ENCODE measurements at regions not wholly inside any gene's neighbourhood (a gene's known extent, or its start where the extent isn't known, plus 50 kb on each side); places are given as distances from the start of the nearest gene placed in this dataset.

GRCh38 chrX:28205126-28205525 lies 223.9 kb upstream of the DCAF8L1 start:
- no peak for FAIRE-seq
- in situ Hi-C loops (cut with MboI) = no loop called here
- intact Hi-C loops (cut with micrococcal nuclease; ENCODE audit: unreplicated experiment) = no loop called here
- DNase-seq (ENCODE audit: low read depth, low spot score) = no peak
- Histone ChIP-seq H3K79me2 (ENCODE audit: control insufficient read depth, insufficient read depth, low read length) (no peaks in the 10 kb centered on the region), H3K4me3 (no peak overlapping the region), H3K9me3 (replicated peaks; ENCODE audit: control insufficient read depth, insufficient read depth, low read length) (no peaks in the 10 kb centered on the region), H3K4me2 (ENCODE audit: control insufficient read depth, insufficient read depth) (no peak overlapping the region), H3K27me3 (replicated peaks in 1 of 2; ENCODE audit: control insufficient read depth in 2 of 2, insufficient read depth in 2 of 2, low read length in 1 of 2) (no peaks in the 10 kb centered on the region), H3K9ac (ENCODE audit: control insufficient read depth, insufficient read depth, low read length) (no peak overlapping the region), H3K36me3 (ENCODE audit: control insufficient read depth in 2 of 2, insufficient read depth in 2 of 2, low read length in 1 of 2) (no peaks in the 10 kb centered on the region), H3K4me1 (ENCODE audit: control insufficient read depth, insufficient read depth, low read length) (no peaks in the 10 kb centered on the region), H4K20me1 (ENCODE audit: control insufficient read depth, insufficient read depth) (no peaks in the 10 kb centered on the region), H2AFZ (ENCODE audit: control insufficient read depth, low read depth, low read length) (no peak overlapping the region), H3K27ac (ENCODE audit: control insufficient read depth, insufficient read depth) (no peak overlapping the region)
- ChIA-PET POLR2A (no interaction called here), CTCF (no interaction called here), SMC1A (ENCODE audit: uncharacterized antibody, unreplicated experiment) (no interaction called here), RAD21 (ENCODE audit: unreplicated experiment) (no interaction called here)
- no peak for ATAC-seq
- TF ChIP-seq MTA2 (IDR thresholded peaks at IDR 0.05; ENCODE audit: low read depth) (no peak), TCF12 (IDR thresholded peaks at IDR 0.05; ENCODE audit: low read depth, low read length) (no peak), NR2F1 (conservative IDR thresholded peaks at IDR 0.05) (no peak), MTA3 (IDR thresholded peaks at IDR 0.05; ENCODE audit: borderline replicate concordance, low read length) (no peak), JUND (IDR thresholded peaks at IDR 0.05; ENCODE audit: low read depth, low read length) (no peak), DPF2 (IDR thresholded peaks at IDR 0.05) (no peak), RAD51 (IDR thresholded peaks at IDR 0.05) (no peak), RAD21 (IDR thresholded peaks at IDR 0.05; ENCODE audit: insufficient read depth, low read depth, low read length) (no peak), HDAC6 (IDR thresholded peaks at IDR 0.05; ENCODE audit: unreplicated experiment) (no peak), BCLAF1 (IDR thresholded peaks at IDR 0.05) (no peak), E4F1 (IDR thresholded peaks at IDR 0.05; ENCODE audit: borderline replicate concordance, partially characterized antibody) (no peak), SMC3 (IDR thresholded peaks at IDR 0.05; ENCODE audit: borderline replicate concordance, low read length) (no peak), MEF2A (IDR thresholded peaks at IDR 0.05; ENCODE audit: insufficient read depth, low read depth, low read length) (no peak), CBX5 (IDR thresholded peaks at IDR 0.05; ENCODE audit: low read depth) (no peak)
- TF ChIP-seq, protein P1, sequence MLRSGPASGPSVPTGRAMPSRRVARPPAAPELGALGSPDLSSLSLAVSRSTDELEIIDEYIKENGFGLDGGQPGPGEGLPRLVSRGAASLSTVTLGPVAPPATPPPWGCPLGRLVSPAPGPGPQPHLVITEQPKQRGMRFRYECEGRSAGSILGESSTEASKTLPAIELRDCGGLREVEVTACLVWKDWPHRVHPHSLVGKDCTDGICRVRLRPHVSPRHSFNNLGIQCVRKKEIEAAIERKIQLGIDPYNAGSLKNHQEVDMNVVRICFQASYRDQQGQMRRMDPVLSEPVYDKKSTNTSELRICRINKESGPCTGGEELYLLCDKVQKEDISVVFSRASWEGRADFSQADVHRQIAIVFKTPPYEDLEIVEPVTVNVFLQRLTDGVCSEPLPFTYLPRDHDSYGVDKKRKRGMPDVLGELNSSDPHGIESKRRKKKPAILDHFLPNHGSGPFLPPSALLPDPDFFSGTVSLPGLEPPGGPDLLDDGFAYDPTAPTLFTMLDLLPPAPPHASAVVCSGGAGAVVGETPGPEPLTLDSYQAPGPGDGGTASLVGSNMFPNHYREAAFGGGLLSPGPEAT (IDR thresholded peaks at IDR 0.05; ENCODE audit: low read depth) = no peak
- TF ChIP-seq, protein P2, sequence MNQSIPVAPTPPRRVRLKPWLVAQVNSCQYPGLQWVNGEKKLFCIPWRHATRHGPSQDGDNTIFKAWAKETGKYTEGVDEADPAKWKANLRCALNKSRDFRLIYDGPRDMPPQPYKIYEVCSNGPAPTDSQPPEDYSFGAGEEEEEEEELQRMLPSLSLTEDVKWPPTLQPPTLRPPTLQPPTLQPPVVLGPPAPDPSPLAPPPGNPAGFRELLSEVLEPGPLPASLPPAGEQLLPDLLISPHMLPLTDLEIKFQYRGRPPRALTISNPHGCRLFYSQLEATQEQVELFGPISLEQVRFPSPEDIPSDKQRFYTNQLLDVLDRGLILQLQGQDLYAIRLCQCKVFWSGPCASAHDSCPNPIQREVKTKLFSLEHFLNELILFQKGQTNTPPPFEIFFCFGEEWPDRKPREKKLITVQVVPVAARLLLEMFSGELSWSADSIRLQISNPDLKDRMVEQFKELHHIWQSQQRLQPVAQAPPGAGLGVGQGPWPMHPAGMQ (IDR thresholded peaks at IDR 0.05; ENCODE audit: borderline replicate concordance) = no peak
- TF ChIP-seq, protein P3, sequence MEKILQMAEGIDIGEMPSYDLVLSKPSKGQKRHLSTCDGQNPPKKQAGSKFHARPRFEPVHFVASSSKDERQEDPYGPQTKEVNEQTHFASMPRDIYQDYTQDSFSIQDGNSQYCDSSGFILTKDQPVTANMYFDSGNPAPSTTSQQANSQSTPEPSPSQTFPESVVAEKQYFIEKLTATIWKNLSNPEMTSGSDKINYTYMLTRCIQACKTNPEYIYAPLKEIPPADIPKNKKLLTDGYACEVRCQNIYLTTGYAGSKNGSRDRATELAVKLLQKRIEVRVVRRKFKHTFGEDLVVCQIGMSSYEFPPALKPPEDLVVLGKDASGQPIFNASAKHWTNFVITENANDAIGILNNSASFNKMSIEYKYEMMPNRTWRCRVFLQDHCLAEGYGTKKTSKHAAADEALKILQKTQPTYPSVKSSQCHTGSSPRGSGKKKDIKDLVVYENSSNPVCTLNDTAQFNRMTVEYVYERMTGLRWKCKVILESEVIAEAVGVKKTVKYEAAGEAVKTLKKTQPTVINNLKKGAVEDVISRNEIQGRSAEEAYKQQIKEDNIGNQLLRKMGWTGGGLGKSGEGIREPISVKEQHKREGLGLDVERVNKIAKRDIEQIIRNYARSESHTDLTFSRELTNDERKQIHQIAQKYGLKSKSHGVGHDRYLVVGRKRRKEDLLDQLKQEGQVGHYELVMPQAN (conservative IDR thresholded peaks at IDR 0.05) = no peak
- BruUV-seq (replicated peaks) = no TSS peak

Measured in GM12878 (cell line).